Kidney tubule cell (primary cell): ENCODE measurements at regions not wholly inside any gene's neighbourhood (a gene's known extent, or its start where the extent isn't known, plus 50 kb on each side); places are given as distances from the start of the nearest gene placed in this dataset.
"Not testable (repeated sequence)": the region's sequence is repeated elsewhere in the genome, so short reads cannot be mapped to it uniquely, and the experiment has no call there.

Source experiments
- DNase-seq: peaks from one replicate; pipeline ENCODE4 v3.0.0-alpha.2; 2018; ENCODE audit warnings: low spot score

- peak; percentile 46 for DNase-seq
These were observed 59.7 kb downstream of the GPX5 start for GRCh38 chr6:28585335-28585734.

GRCh38 chr6:28586324-28586723 lies 60.6 kb downstream of the GPX5 start:
- DNase-seq = peak; percentile 34

- peak; percentile 85 for DNase-seq
These were observed 61.5 kb downstream of the GPX5 start for GRCh38 chr6:28586962-28587745.

- DNase-seq = peak; percentile 48
These were observed 62.0 kb downstream of the GPX5 start for GRCh38 chr6:28587746-28588075.

- no peak for DNase-seq
These were observed 63.0 kb downstream of the GPX5 start for GRCh38 chr6:28588666-28589065.

GRCh38 chr6:28589234-28589956 lies 63.7 kb downstream of the GPX5 start:
- peak; percentile 98 for DNase-seq

GRCh38 chr6:28589957-28590349 lies 64.3 kb downstream of the GPX5 start:
- no peak for DNase-seq

- DNase-seq = peak; percentile 77
These were observed 71.6 kb downstream of the GPX5 start for GRCh38 chr6:28597217-28597835.

- no peak for DNase-seq
These were observed 72.4 kb downstream of the GPX5 start for GRCh38 chr6:28597924-28598722.

GRCh38 chr6:28598757-28599686 lies 73.3 kb downstream of the GPX5 start:
- no peak for DNase-seq

GRCh38 chr6:28600245-28600644 lies 74.6 kb downstream of the GPX5 start:
- DNase-seq = no peak

GRCh38 chr6:28603891-28604290 lies 78.2 kb downstream of the GPX5 start:
- DNase-seq = no peak

- DNase-seq = peak; percentile 85
These were observed 81.0 kb downstream of the GPX5 start for GRCh38 chr6:28606424-28607391.

GRCh38 chr6:28607990-28608389 lies 82.3 kb downstream of the GPX5 start:
- no peak for DNase-seq

GRCh38 chr6:28609672-28610071 lies 84.0 kb downstream of the GPX5 start:
- no peak for DNase-seq

- no peak for DNase-seq
These were observed 89.9 kb downstream of the GPX5 start for GRCh38 chr6:28615616-28615954.

- DNase-seq = no peak
These were observed 90.5 kb downstream of the GPX5 start for GRCh38 chr6:28615955-28616747.

- DNase-seq = no peak
These were observed 93.3 kb downstream of the GPX5 start for GRCh38 chr6:28618898-28619555.

- DNase-seq = not testable (repeated sequence)
These were observed 95.6 kb downstream of the GPX5 start for GRCh38 chr6:28621268-28621667.
